HCT116 (cell line): ENCODE measurements at regions not wholly inside any gene's neighbourhood (a gene's known extent, or its start where the extent isn't known, plus 50 kb on each side); places are given as distances from the start of the nearest gene placed in this dataset.

Experiments
- ATAC-seq: fragments of 200-7000 bp; cut with Tn5 transposase; 2 replicates; pipeline ENCODE4 v1.9.1; 2020; ENCODE audit warnings: mild to moderate bottlenecking, moderate library complexity
- BruUV-seq: library from RNA; stranded (reverse); fragments of 400-500 nt; replicated peaks from 2 replicates; lab custom pipeline; 2021; lab: Mats Ljungman, UMichigan
- CTCF ChIA-PET: fragments of 300-600 bp; sonication (Branson Sonifier 250); formaldehyde crosslinking; loops from one replicate; lab custom pipeline; 2021; ENCODE audit warnings: antibody characterized with exemption; lab: Charles Lee
- POLR2A ChIA-PET: fragments of 300-600, 350-600 bp; sonication (Branson Sonifier 250); formaldehyde crosslinking; loops from one replicate; lab custom pipeline; 2021; ENCODE audit warnings: antibody characterized with exemption; lab: Charles Lee
- RAD21 ChIA-PET, 2 experiments: fragments of 300-600 bp; sonication (Branson Sonifier 250); formaldehyde crosslinking; loops; one replicate each; lab custom pipeline; 2023; ENCODE audit warnings: low total read pairs in 2 of 2; ENCODE audit not compliant: uncharacterized antibody in 2 of 2, unreplicated experiment in 2 of 2, low non-redundant PET in 1 of 2; lab: Charles Lee
- DNase-seq: peaks from one replicate; pipeline ENCODE4 v3.0.0-alpha.2; 2010; ENCODE audit warnings: low read depth, low spot score
- H2AFZ ChIP-seq: fragments of 200-600 bp; shearing (Covaris generic), sonication (generic); 2 replicates; pipeline ENCODE4 v1.6.1; 2017; ENCODE audit warnings: low read depth, mixed run types, mixed read lengths, antibody characterized with exemption, low read length; ENCODE audit not compliant: poor library complexity, severe bottlenecking
- H3K27ac ChIP-seq: 2 replicates; pipeline ENCODE4 v1.5.1; 2012; ENCODE audit warnings: low read depth, low read length
- H3K27me3 ChIP-seq: fragments of 200-600 bp; sonication (generic); 2 replicates; pipeline ENCODE4 v1.6.1; 2016; ENCODE audit warnings: mixed run types, low read length, mixed read lengths; ENCODE audit not compliant: insufficient read depth
- H3K36me3 ChIP-seq, 2 experiments: fragments of 200-500 bp in 1 of 2; fragments of 200-600 bp in 1 of 2; sonication (Bioruptor generic) in 1 of 2; sonication (generic) in 1 of 2; 2 replicates each; pipeline versions ENCODE4 v1.5.1 to v1.6.1; 2014 to 2016; ENCODE audit warnings: low read length in 2 of 2, inconsistent platforms in 1 of 2, mixed read lengths in 1 of 2, mixed run types in 1 of 2; ENCODE audit not compliant: insufficient read depth in 2 of 2, control insufficient read depth in 1 of 2
- H3K4me1 ChIP-seq, 2 experiments: fragments of 200-600 bp in 1 of 2; sonication (generic) in 1 of 2; 2 replicates each; pipeline versions ENCODE4 v1.5.1 to v1.6.1; 2012 to 2017; ENCODE audit warnings: low read length in 2 of 2, inconsistent platforms in 1 of 2, mild to moderate bottlenecking in 1 of 2, mixed read lengths in 1 of 2, mixed run types in 1 of 2, moderate library complexity in 1 of 2; ENCODE audit not compliant: insufficient read depth in 2 of 2, control insufficient read depth in 1 of 2
- H3K4me2 ChIP-seq: fragments of 200-600 bp; sonication (generic); 2 replicates; pipeline ENCODE4 v1.6.1; 2017; ENCODE audit warnings: mixed run types, low read length, mixed read lengths
- H3K4me3 ChIP-seq, 2 experiments: fragments of 200-600 bp in 1 of 2; sonication (generic) in 1 of 2; replicated peaks in 1 of 2; 2 replicates each; pipeline ENCODE4 v1.5.1; 2011 to 2016; ENCODE audit warnings: low read length in 2 of 2, control low read depth in 1 of 2, low read depth in 1 of 2, mild to moderate bottlenecking in 1 of 2, mixed read lengths in 1 of 2, mixed run types in 1 of 2
- H3K79me2 ChIP-seq: fragments of 200-600 bp; sonication (generic); 2 replicates; pipeline ENCODE4 v1.6.1; 2017; ENCODE audit warnings: mild to moderate bottlenecking, mixed run types, low read length, moderate library complexity, mixed read lengths; ENCODE audit not compliant: insufficient read depth
- H3K9ac ChIP-seq: fragments of 200-600 bp; sonication (generic); 2 replicates; pipeline ENCODE4 v1.6.1; 2016; ENCODE audit warnings: low read length, mixed read lengths
- H3K9me2 ChIP-seq: fragments of 200-600 bp; sonication (generic), shearing (Covaris generic); 2 replicates; pipeline ENCODE4 v1.6.1; 2017; ENCODE audit warnings: mixed run types, mild to moderate bottlenecking, moderate library complexity; ENCODE audit not compliant: insufficient read depth
- H3K9me3 ChIP-seq, 2 experiments: fragments of 200-500 bp in 1 of 2; fragments of 200-600 bp in 1 of 2; sonication (Bioruptor generic) in 1 of 2; sonication (generic) in 1 of 2; 2 replicates each; pipeline ENCODE4 v1.6.1; 2014 to 2017; ENCODE audit warnings: low read length in 2 of 2, mixed read lengths in 2 of 2, inconsistent platforms in 1 of 2, low read depth in 1 of 2, mild to moderate bottlenecking in 1 of 2, mixed run types in 1 of 2, moderate library complexity in 1 of 2; ENCODE audit not compliant: control insufficient read depth in 1 of 2, insufficient read depth in 1 of 2
- H4K20me1 ChIP-seq: fragments of 200-600 bp; sonication (generic), shearing (Covaris generic); 2 replicates; pipeline ENCODE4 v1.6.1; 2017; ENCODE audit warnings: mixed run types, mild to moderate bottlenecking, moderate library complexity; ENCODE audit not compliant: insufficient read depth
- ELF1 ChIP-seq: IDR thresholded peaks from 2 replicates; pipeline ENCODE4 v1.6.1; 2012; ENCODE audit warnings: low read depth, borderline replicate concordance
- EZH2 ChIP-seq: fragments of 200-600 bp; sonication (generic); IDR thresholded peaks from 2 replicates; pipeline ENCODE4 v1.6.1; 2017; ENCODE audit warnings: antibody characterized with exemption, mixed run types
- FOSL1 ChIP-seq: IDR thresholded peaks from 2 replicates; pipeline ENCODE4 v1.6.1; 2012; ENCODE audit warnings: low read depth
- POLR2A ChIP-seq: IDR thresholded peaks from 2 replicates; pipeline ENCODE4 v1.7.0; 2011; ENCODE audit warnings: borderline replicate concordance; ENCODE audit not compliant: insufficient read depth, insufficient read length; ENCODE audit errors: extremely low read depth
- SIN3A ChIP-seq: IDR thresholded peaks from 2 replicates; pipeline ENCODE4 v1.6.1; 2012; ENCODE audit warnings: low read depth
- SRF ChIP-seq: IDR thresholded peaks from 2 replicates; pipeline ENCODE4 v1.6.1; 2012; ENCODE audit warnings: low read depth
- YY1 ChIP-seq: IDR thresholded peaks from 2 replicates; pipeline ENCODE4 v1.6.1; 2011; ENCODE audit warnings: low read length, low read depth, moderate library complexity, mild to moderate bottlenecking; ENCODE audit not compliant: insufficient replicate concordance; ENCODE audit errors: extremely low read depth
- ZFX ChIP-seq: fragments of 450-650 bp; IDR thresholded peaks from 2 replicates; pipeline ENCODE4 v1.6.1; 2017
- intact Hi-C: fragments of 100-400 bp; cut with micrococcal nuclease; formaldehyde crosslinking; loops from 2 replicates; pipeline ENCODE4 v1.10.0; 2022
- TF ChIP-seq, protein P1 (sequence below): IDR thresholded peaks from 2 replicates; pipeline ENCODE4 v1.6.1; 2012

DNA sequence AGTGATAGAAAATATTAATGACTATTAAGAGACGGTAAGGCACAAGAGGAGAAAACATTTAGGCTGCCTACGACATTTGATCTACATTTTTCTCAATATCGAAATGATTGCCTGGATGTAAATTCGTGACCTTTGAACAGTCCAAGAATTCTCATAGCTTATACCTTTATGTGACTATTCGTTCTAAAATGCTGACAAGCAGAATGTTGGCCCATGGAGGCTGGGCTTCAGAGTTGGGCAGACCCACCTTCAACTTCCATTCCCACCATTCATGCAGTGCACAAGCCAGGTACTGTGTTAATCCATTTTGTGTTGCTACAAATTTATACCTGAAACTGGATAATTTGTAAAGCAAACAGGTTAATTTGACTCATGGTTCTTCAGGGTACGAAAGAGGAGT lies 441.4 kb upstream of the COBL start:
- no peak overlapping the region for H3K4me3 ChIP-seq
- no peak overlapping the region for H3K9ac ChIP-seq
- H3K4me2 ChIP-seq: no peak overlapping the region
- intact Hi-C loops: no loop called here
- POLR2A ChIA-PET: no interaction called here
- no peaks in the 10 kb centered on the region for H3K27me3 ChIP-seq
- no peaks in the 10 kb centered on the region for H3K79me2 ChIP-seq
- H4K20me1 ChIP-seq: no peaks in the 10 kb centered on the region
- H3K27ac ChIP-seq: no peak overlapping the region
- no peak overlapping the region for H2AFZ ChIP-seq
- no peak for TF ChIP-seq EZH2
- no peak for TF ChIP-seq SIN3A
- TF ChIP-seq YY1: no peak
- TF ChIP-seq, protein P1, sequence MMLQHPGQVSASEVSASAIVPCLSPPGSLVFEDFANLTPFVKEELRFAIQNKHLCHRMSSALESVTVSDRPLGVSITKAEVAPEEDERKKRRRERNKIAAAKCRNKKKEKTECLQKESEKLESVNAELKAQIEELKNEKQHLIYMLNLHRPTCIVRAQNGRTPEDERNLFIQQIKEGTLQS: no peak
- TF ChIP-seq POLR2A: no peak
- CTCF ChIA-PET: no interaction called here
- no peak for ATAC-seq
- H3K9me2 ChIP-seq: no peaks in the 10 kb centered on the region
- H3K4me1 ChIP-seq: no peaks in the 10 kb centered on the region
- H3K9me3 ChIP-seq: no peaks in the 10 kb centered on the region; a peak in 1 of 4 replicates
- no TSS peak for BruUV-seq
- H3K36me3 ChIP-seq: no peaks in the 10 kb centered on the region
- no peak for DNase-seq
- RAD21 ChIA-PET: no interaction called here

GRCh38 chr7:51732951-51733350 lies 416.3 kb upstream of the COBL start:
- Histone ChIP-seq H3K9me2 (no peaks in the 10 kb centered on the region), H3K4me3 (no peak overlapping the region), H3K36me3 (no peaks in the 10 kb centered on the region), H3K79me2 (no peaks in the 10 kb centered on the region), H3K27me3 (no peaks in the 10 kb centered on the region), H3K4me1 (no peaks in the 10 kb centered on the region), H2AFZ (no peak overlapping the region), H3K4me2 (no peak overlapping the region), H4K20me1 (no peaks in the 10 kb centered on the region), H3K9ac (no peak overlapping the region), H3K27ac (no peak overlapping the region), H3K9me3 (peaks cover 0 to 7% of the 10 kb centered on the region in 2 experiments; a peak in 1 of 4 replicates)
- ChIA-PET RAD21 (no interaction called here), POLR2A (no interaction called here), CTCF (no interaction called here)
- ATAC-seq (no peak), DNase-seq (no peak)
- TF ChIP-seq SRF (no peak), FOSL1 (no peak), ZFX (no peak), ELF1 (no peak)
- TF ChIP-seq, protein P1: no peak
- intact Hi-C loops: no loop called here
- no TSS peak for BruUV-seq
